ES-I3 (cell line): ENCODE measurements at regions not wholly inside any gene's neighbourhood (a gene's known extent, or its start where the extent isn't known, plus 50 kb on each side); places are given as distances from the start of the nearest gene placed in this dataset.
"Not testable (repeated sequence)": the region's sequence is repeated elsewhere in the genome, so short reads cannot be mapped to it uniquely, and the experiment has no call there.

Experiments used
- H3K36me3 ChIP-seq: 2 replicates; pipeline ENCODE4 v1.6.1; 2013; ENCODE audit warnings: mild to moderate bottlenecking, low read length, control low read depth, moderate library complexity; ENCODE audit not compliant: insufficient read depth
- H3K4me1 ChIP-seq: 2 replicates; pipeline ENCODE4 v1.6.1; 2013; ENCODE audit warnings: mild to moderate bottlenecking, control low read depth, low read length; ENCODE audit not compliant: insufficient read depth
- H3K9ac ChIP-seq: 2 replicates; pipeline ENCODE4 v1.6.1; 2013; ENCODE audit warnings: low read depth, mild to moderate bottlenecking, low read length, moderate library complexity
- H3K9me3 ChIP-seq: 2 replicates; pipeline ENCODE4 v1.6.1; 2013; ENCODE audit warnings: mild to moderate bottlenecking, low read length, moderate library complexity; ENCODE audit not compliant: control insufficient read depth, insufficient read depth

GRCh38 chr4:59728496-59728895 lies 1471.6 kb upstream of the ADGRL3 start:
- no peaks in the 10 kb centered on the region for H3K9me3 ChIP-seq
- H3K4me1 ChIP-seq = no peaks in the 10 kb centered on the region
- H3K9ac ChIP-seq = no peak overlapping the region
- no peaks in the 10 kb centered on the region for H3K36me3 ChIP-seq

GRCh38 chr4:59729321-59729720 lies 1470.8 kb upstream of the ADGRL3 start:
- Histone ChIP-seq H3K9me3 (no peaks in the 10 kb centered on the region), H3K36me3 (no peaks in the 10 kb centered on the region), H3K9ac (no peak overlapping the region), H3K4me1 (no peaks in the 10 kb centered on the region)

GRCh38 chr4:59748433-59748832 lies 1451.7 kb upstream of the ADGRL3 start:
- no peak overlapping the region for H3K9ac ChIP-seq
- H3K36me3 ChIP-seq = no peaks in the 10 kb centered on the region
- no peaks in the 10 kb centered on the region for H3K9me3 ChIP-seq
- no peaks in the 10 kb centered on the region for H3K4me1 ChIP-seq

- H3K9me3 ChIP-seq = no peaks in the 10 kb centered on the region
- H3K9ac ChIP-seq = no peak overlapping the region
- H3K4me1 ChIP-seq = no peaks in the 10 kb centered on the region
- H3K36me3 ChIP-seq = no peaks in the 10 kb centered on the region
Observed at GRCh38 chr4:59759082-59759825, 1440.9 kb upstream of the ADGRL3 start.

- Histone ChIP-seq H3K4me1 (no peaks in the 10 kb centered on the region), H3K9me3 (no peaks in the 10 kb centered on the region)
Observed at GRCh38 chr4:59762344-59762743, 1437.8 kb upstream of the ADGRL3 start.

GRCh38 chr4:59770601-59771264 lies 1429.4 kb upstream of the ADGRL3 start:
- Histone ChIP-seq H3K4me1 (no peaks in the 10 kb centered on the region), H3K9me3 (no peaks in the 10 kb centered on the region), H3K36me3 (no peaks in the 10 kb centered on the region), H3K9ac (no peak overlapping the region)

More at GRCh38 chr4:59762344-59762743, 1437.8 kb upstream of the ADGRL3 start:
- Histone ChIP-seq H3K9ac (no peak overlapping the region), H3K36me3 (no peaks in the 10 kb centered on the region)

GRCh38 chr4:59772641-59773139 lies 1427.4 kb upstream of the ADGRL3 start:
- Histone ChIP-seq H3K9ac (no peak overlapping the region), H3K36me3 (no peaks in the 10 kb centered on the region), H3K4me1 (no peaks in the 10 kb centered on the region), H3K9me3 (no peaks in the 10 kb centered on the region)

- H3K36me3 ChIP-seq, H3K4me1 ChIP-seq, H3K9me3 ChIP-seq, H3K9ac ChIP-seq: not testable (repeated sequence)
Observed at GRCh38 chr4:59780271-59780670, 1419.9 kb upstream of the ADGRL3 start.

- no peak overlapping the region for H3K9ac ChIP-seq
- H3K9me3 ChIP-seq = no peaks in the 10 kb centered on the region
- no peaks in the 10 kb centered on the region for H3K4me1 ChIP-seq
- H3K36me3 ChIP-seq = no peaks in the 10 kb centered on the region
Observed at GRCh38 chr4:59805176-59805575, 1395.0 kb upstream of the ADGRL3 start.

- Histone ChIP-seq H3K9me3 (no peaks in the 10 kb centered on the region), H3K9ac (no peak overlapping the region), H3K4me1 (no peaks in the 10 kb centered on the region), H3K36me3 (no peaks in the 10 kb centered on the region)
Observed at GRCh38 chr4:59814402-59815010, 1385.6 kb upstream of the ADGRL3 start.

GRCh38 chr4:59818656-59819055 lies 1381.5 kb upstream of the ADGRL3 start:
- Histone ChIP-seq H3K36me3 (no peaks in the 10 kb centered on the region), H3K4me1 (no peaks in the 10 kb centered on the region), H3K9me3 (no peaks in the 10 kb centered on the region), H3K9ac (no peak overlapping the region)

- H3K9ac ChIP-seq = no peak overlapping the region
- no peaks in the 10 kb centered on the region for H3K4me1 ChIP-seq
- H3K36me3 ChIP-seq = no peaks in the 10 kb centered on the region
- H3K9me3 ChIP-seq = no peaks in the 10 kb centered on the region
Observed at GRCh38 chr4:59823311-59823710, 1376.8 kb upstream of the ADGRL3 start.

GRCh38 chr4:59825104-59825503 lies 1375.0 kb upstream of the ADGRL3 start:
- H3K4me1 ChIP-seq = no peaks in the 10 kb centered on the region
- no peak overlapping the region for H3K9ac ChIP-seq
- H3K9me3 ChIP-seq = no peaks in the 10 kb centered on the region
- no peaks in the 10 kb centered on the region for H3K36me3 ChIP-seq

- Histone ChIP-seq H3K9me3 (no peaks in the 10 kb centered on the region), H3K9ac (no peak overlapping the region), H3K36me3 (no peaks in the 10 kb centered on the region), H3K4me1 (no peaks in the 10 kb centered on the region)
Observed at GRCh38 chr4:59831746-59832145, 1368.4 kb upstream of the ADGRL3 start.

- Histone ChIP-seq H3K9me3 (no peaks in the 10 kb centered on the region), H3K36me3 (no peaks in the 10 kb centered on the region), H3K9ac (no peak overlapping the region), H3K4me1 (no peaks in the 10 kb centered on the region)
Observed at GRCh38 chr4:59834943-59835342, 1365.2 kb upstream of the ADGRL3 start.
